Cardiac fibroblast (primary cell): ENCODE measurements at regions not wholly inside any gene's neighbourhood (a gene's known extent, or its start where the extent isn't known, plus 50 kb on each side); places are given as distances from the start of the nearest gene placed in this dataset.
"Not testable (repeated sequence)": the region's sequence is repeated elsewhere in the genome, so short reads cannot be mapped to it uniquely, and the experiment has no call there.

Experiments
- DNase-seq, 2 donors: peaks; one replicate each; pipeline versions ENCODE4 v3.0.0 to v3.0.0-alpha.2; 2010; ENCODE audit warnings: low read depth in 2 of 2
- H3K4me3 ChIP-seq, 2 donors: replicated peaks in 1 of 2; 1 replicate in 1 of 2; 2 replicates in 1 of 2; pipeline ENCODE4 v1.5.1; 2011; ENCODE audit warnings: low read depth in 2 of 2, low read length in 2 of 2, mild to moderate bottlenecking in 2 of 2, moderate library complexity in 1 of 2
- TF ChIP-seq, protein P1 (sequence below): IDR thresholded peaks from one replicate; pipeline ENCODE4 v1.5.1; 2011; ENCODE audit warnings: low read depth, mild to moderate bottlenecking, low read length, inconsistent platforms

DNA sequence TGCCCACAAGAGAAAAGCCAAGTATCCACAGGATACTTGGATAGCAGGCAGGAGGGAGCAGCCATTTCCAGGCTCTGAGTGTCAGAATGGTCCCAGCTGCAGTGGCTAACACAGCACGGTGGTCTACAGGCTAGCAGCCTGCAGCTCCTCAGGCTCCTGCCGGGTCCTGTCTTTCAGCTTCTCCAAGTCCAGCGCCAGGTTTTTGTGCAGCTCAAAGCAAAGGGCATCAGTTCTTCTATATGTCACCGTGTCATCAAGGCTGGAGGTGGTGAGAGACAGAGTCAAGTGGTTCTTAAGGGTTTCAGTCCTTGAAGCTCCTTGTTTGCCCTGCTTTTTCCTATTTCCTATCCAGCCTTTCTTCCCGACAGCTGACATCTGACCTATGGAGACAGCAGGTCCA lies 188.6 kb downstream of the NUFIP1 start:
- H3K4me3 ChIP-seq, result no peak overlapping the region
- TF ChIP-seq, protein P1, sequence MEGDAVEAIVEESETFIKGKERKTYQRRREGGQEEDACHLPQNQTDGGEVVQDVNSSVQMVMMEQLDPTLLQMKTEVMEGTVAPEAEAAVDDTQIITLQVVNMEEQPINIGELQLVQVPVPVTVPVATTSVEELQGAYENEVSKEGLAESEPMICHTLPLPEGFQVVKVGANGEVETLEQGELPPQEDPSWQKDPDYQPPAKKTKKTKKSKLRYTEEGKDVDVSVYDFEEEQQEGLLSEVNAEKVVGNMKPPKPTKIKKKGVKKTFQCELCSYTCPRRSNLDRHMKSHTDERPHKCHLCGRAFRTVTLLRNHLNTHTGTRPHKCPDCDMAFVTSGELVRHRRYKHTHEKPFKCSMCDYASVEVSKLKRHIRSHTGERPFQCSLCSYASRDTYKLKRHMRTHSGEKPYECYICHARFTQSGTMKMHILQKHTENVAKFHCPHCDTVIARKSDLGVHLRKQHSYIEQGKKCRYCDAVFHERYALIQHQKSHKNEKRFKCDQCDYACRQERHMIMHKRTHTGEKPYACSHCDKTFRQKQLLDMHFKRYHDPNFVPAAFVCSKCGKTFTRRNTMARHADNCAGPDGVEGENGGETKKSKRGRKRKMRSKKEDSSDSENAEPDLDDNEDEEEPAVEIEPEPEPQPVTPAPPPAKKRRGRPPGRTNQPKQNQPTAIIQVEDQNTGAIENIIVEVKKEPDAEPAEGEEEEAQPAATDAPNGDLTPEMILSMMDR, result no peak
- no peak for DNase-seq

DNA sequence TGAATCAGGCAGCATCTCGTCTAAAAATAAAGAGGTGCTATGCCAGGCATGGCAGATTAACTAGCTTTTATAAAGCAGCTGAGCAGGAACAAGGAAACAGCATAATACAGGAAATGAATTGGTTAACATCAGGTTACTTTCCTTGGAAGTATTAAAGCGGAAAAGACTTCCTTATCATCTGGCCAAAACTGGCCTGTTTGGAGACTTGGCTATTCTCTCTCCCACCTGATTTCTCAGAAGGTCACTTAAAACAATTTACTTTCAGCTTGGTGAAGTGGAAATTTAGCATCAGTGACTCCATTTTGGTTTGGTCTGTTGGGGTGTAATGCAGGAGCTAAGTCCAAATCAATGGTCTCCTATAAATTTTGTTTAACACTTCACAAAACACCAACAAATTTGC lies 191.6 kb downstream of the NUFIP1 start:
- no peak overlapping the region for H3K4me3 ChIP-seq
- TF ChIP-seq, protein P1, result no peak
- DNase-seq, result no peak

DNA sequence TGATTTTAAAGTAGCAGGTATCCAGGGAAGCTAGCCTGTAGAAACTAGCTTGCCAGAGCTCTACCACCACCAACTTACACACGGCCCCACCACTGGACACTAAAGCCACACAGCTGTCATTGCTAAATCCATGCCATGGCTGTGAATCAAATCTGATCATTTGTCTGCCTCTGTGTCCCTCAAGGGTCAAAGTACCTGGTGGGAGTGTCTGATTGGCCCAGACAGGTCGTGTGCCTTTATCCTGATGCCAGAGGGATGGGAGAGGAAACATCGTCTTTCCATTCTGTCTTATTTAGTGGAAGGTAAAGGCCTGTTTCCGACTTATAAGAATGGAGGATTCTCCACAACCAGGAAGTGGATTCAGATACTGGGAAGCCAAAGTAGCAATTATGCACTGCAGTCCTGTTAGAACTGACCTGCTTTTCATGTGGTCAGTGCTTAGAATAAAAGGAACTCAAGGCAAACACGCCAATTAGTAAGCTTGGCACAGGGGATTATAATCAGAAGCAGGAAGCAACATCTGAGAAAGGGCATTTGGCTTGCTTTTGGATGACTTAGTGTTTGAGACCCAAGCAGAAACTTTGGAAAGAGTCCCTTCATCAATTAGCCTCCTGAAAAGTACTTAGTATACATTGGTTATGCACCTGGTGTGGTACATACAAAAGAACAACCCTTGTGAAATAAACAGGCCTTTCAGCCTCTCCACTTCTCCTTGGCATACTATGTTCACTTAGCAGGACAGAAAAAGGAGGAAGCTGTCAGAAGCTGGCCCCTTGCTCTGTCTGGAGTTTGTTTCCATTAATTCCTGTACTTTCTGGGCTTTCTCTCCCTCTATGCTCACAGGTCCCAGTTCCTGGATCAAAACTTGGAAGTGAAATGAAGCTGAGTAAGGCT lies 192.4 kb downstream of the NUFIP1 start:
- DNase-seq, result no peak
- TF ChIP-seq, protein P1, result no peak

DNA sequence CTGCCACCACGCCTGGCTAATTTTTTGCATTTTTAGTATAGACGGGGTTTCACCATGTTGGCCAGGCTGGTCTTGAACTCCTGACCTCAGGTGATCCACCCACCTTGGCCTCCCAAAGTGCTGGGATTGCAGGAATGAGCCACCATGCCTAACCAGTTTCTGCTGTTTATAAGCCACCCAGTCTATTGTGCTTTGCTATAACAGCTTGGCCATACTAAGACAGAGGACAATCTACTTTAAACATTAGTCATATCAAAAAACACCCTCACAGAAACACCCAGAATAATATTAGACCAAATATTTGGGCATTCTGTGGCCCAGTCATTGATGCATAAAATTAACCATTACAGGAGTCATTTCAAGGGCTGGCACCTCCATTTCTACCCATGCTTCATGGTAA lies 193.2 kb downstream of the NUFIP1 start:
- DNase-seq, H3K4me3 ChIP-seq: not testable (repeated sequence)

More for the DNA sequence above, 192.4 kb downstream of the NUFIP1 start:
- no peak overlapping the region for H3K4me3 ChIP-seq

DNA sequence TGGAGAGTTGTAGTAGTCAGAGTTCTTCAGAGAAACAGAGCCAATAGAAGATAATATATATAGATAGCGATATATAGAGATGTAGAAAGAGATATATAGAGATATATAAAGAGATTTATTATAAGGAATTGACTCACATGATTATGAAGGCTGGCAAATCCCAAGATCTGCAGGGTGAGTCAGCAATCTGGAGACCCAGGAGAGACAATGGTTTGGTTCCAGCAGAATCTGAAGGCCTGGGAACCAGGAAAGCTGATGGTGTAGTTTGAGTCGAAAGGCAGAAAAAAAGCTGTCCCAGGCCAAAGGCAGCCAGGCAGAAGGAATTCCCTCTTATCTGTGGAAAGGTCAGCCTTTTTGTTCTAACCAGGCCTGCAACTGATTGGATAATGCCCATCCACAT lies 194.1 kb downstream of the NUFIP1 start:
- TF ChIP-seq, protein P1, result no peak
- DNase-seq, result peak in 1 of 2 donors; percentile 52
- no peak overlapping the region for H3K4me3 ChIP-seq

DNA sequence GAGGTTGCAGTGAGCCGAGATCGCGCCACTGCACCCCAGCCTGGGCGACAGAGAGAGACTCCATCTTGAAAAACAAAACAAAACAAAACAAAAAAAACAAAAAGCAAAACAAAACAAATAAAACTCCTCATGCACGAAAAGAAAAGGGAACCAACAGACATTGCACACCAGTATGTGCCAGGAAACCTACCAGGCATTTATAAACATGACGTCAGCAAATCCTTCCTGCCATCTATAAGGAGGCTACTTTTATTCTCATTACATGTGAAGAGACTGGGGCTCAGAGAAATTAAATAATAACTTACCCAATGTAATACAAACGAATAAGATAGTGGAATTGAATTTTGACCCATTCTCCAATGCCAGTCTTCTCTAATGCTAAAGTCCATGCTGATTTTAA lies 197.2 kb downstream of the NUFIP1 start:
- DNase-seq, result no peak
- no peak overlapping the region for H3K4me3 ChIP-seq
- TF ChIP-seq, protein P1, result no peak

DNA sequence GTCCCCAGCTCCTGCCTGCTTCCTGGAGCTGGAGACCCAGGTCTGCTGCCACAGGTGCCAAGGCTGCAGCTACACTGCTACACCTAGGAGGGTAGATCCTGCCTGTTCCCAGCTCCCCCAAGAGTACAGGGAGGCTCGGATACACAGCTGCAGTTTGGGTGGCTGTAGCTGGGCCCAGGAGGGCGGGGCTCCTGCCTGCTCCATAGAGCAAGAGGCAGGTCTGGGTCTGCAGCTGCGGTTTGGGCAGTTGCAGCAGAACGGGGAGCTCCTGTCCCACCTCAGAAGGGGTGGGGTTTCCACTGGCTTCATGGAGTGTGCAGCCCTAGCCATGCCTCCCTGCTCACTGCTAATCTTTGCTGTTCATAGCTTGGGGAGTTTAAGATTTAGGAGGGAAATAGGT lies 199.0 kb downstream of the NUFIP1 start:
- TF ChIP-seq, protein P1, result no peak
- H3K4me3 ChIP-seq, result no peak overlapping the region
- no peak for DNase-seq
